Neuron (in vitro differentiated cells): ENCODE measurements at regions not wholly inside any gene's neighbourhood (a gene's known extent, or its start where the extent isn't known, plus 50 kb on each side); places are given as distances from the start of the nearest gene placed in this dataset.
"Not testable (repeated sequence)": the region's sequence is repeated elsewhere in the genome, so short reads cannot be mapped to it uniquely, and the experiment has no call there.

Source experiments
- H2AFZ ChIP-seq: one replicate; pipeline ENCODE4 v1.6.1; 2013; ENCODE audit warnings: low read depth, mild to moderate bottlenecking, inconsistent platforms, low read length, moderate library complexity
- H3K27me3 ChIP-seq: one replicate; pipeline ENCODE4 v1.6.1; 2013; ENCODE audit warnings: low read length; ENCODE audit not compliant: insufficient read depth
- H3K36me3 ChIP-seq: one replicate; pipeline ENCODE4 v1.6.1; 2013; ENCODE audit warnings: low read length; ENCODE audit not compliant: insufficient read depth
- H3K4me1 ChIP-seq: one replicate; pipeline ENCODE4 v1.6.1; 2013; ENCODE audit warnings: low read length; ENCODE audit not compliant: insufficient read depth
- H3K4me3 ChIP-seq: 2 replicates; pipeline ENCODE4 v1.5.1; 2013; ENCODE audit warnings: mild to moderate bottlenecking, low read length, moderate library complexity
- H3K9me3 ChIP-seq: one replicate; pipeline ENCODE4 v1.6.1; 2013; ENCODE audit warnings: low read length

DNA sequence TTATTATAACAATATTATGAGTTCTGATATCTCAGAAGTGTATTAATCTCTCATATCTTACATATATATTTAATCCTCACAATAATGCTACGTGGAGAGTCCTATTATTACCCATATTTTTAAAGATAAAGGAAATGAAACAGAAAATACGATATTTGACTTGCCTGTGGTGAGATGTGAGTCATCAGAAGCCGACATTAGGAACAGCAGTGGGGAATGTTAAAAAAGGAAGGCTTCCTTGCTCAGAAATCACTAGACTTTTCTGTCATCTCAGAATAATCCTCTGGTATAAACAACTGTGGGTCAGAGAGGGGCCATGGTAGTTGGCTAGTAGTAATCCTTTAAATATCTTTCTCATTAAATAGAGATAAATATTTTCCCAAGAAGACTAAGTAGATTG is 402.3 kb upstream of the PCDH15 start:
- Histone ChIP-seq H2AFZ (no peak overlapping the region), H3K4me3 (no peak overlapping the region), H3K27me3 (no peaks in the 10 kb centered on the region), H3K36me3 (no peaks in the 10 kb centered on the region), H3K4me1 (no peaks in the 10 kb centered on the region), H3K9me3 (no peaks in the 10 kb centered on the region)

DNA sequence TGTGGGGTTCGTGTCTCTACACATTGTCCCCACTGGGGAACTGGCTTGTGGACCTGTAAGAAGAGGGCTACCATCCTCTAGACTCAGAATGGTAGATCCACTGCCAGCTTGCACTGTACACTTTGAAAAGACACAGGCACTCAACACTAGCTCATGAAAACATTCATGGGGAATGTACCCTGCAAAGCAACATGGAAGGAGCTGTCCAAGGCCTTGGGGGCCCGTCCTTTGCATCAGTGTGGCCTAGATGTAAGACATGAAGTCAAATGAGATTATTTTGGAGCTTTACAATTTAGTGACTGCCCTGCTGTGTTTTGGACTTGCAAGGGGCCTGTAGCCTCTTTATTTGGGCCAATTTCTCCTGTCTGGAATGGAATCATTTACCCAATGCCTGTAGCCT is 399.0 kb upstream of the PCDH15 start:
- Histone ChIP-seq H2AFZ (no peak overlapping the region), H3K36me3 (no peaks in the 10 kb centered on the region), H3K4me3 (no peak overlapping the region), H3K27me3 (no peaks in the 10 kb centered on the region), H3K9me3 (no peaks in the 10 kb centered on the region), H3K4me1 (no peaks in the 10 kb centered on the region)

DNA sequence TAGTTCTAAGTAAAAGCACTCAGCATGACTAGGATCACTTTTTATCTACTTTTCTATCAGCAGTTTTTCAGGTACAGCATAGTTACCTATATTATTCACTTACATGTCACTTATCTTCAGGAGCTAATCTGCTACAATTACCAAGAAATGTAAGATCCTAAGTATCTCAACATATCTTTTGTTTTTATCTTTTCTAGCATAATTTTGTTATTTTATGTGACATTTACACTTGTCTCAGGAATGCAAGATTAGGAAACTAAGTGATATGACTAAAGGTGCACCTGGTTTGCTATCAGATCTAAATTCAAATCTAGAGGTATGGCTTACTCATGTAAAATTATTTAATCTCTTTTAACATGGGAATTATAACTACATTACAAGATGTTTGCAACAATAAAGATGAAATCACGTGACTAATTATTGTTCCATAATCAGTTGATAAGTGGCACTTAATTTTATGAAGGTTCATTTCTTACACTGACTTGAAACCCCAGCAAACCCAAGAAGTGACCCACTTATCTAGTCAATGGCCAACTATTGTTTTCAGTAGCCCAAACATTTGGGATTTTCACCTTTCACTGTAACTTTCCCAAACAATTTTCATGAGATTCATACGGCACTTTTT is 390.3 kb upstream of the PCDH15 start:
- H3K9me3 ChIP-seq = no peaks in the 10 kb centered on the region
- no peak overlapping the region for H2AFZ ChIP-seq
- H3K4me3 ChIP-seq = no peak overlapping the region
- H3K27me3 ChIP-seq = no peaks in the 10 kb centered on the region
- H3K4me1 ChIP-seq = no peaks in the 10 kb centered on the region
- no peaks in the 10 kb centered on the region for H3K36me3 ChIP-seq

DNA sequence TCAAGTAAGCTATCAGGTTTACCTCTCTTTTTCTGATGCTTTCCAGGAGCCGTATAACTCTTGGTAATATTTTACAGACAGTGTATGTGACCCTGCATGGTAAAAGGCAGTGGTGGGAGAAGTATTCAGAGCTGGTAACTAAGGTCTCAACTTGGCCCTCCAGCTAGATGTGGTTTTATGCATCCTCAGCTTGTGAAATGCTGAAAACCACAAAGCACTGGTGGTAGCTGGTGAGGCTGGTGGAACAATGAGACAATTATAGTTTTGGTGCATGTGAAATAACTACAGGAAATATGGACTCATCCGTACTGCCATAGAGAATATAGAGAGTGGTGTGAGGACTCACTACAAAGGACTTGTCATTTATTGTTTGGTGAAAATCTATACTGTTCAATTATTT is 383.0 kb upstream of the PCDH15 start:
- Histone ChIP-seq H3K4me3 (no peak overlapping the region), H3K36me3 (no peaks in the 10 kb centered on the region), H3K9me3 (peaks cover 2% of the 10 kb centered on the region), H3K27me3 (no peaks in the 10 kb centered on the region), H2AFZ (no peak overlapping the region), H3K4me1 (no peaks in the 10 kb centered on the region)

DNA sequence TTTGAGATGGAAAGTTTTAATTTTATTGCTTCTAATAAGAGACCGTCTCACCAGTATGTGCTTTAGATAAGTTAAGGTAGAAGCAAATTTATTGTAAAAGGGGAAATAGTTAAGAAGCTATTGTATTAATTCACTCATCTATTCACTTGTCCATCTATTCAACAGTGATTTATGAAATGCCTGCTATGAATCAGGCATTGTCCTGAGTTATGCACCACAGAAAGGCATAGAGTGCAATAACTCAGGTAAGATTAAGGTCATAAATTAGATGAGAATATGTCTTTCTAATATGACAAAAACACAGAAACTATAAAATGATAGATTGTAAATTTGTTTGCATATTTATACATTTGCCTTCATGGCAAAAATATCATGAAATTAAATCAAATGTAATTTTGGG is 379.3 kb upstream of the PCDH15 start:
- peaks cover 2% of the 10 kb centered on the region for H3K9me3 ChIP-seq
- H3K4me3 ChIP-seq = no peak overlapping the region
- H3K36me3 ChIP-seq = no peaks in the 10 kb centered on the region
- no peaks in the 10 kb centered on the region for H3K27me3 ChIP-seq
- no peaks in the 10 kb centered on the region for H3K4me1 ChIP-seq
- no peak overlapping the region for H2AFZ ChIP-seq

DNA sequence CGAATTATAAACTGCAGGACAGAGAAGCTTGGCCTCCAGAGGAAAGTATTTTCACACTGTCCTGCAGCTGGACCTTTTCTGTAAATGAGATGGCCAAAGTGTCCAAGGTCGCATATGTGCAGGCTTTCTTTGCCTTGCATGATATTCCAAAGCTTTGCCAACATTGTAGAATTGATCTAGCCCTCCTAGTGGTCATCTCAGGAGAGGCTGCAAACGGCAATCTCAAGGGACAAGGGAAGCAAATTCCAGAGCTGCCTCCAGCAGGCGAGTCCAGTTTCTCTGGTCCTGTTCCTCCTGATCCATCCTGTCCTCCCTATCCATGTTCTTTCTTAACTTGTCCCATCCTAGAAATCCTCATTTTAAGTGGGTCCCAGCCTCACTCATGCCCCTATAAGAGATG is 373.4 kb upstream of the PCDH15 start:
- no peaks in the 10 kb centered on the region for H3K36me3 ChIP-seq
- H3K27me3 ChIP-seq = no peaks in the 10 kb centered on the region
- H3K4me1 ChIP-seq = no peaks in the 10 kb centered on the region
- peaks cover 2% of the 10 kb centered on the region for H3K9me3 ChIP-seq
- no peak overlapping the region for H3K4me3 ChIP-seq
- no peak overlapping the region for H2AFZ ChIP-seq

DNA sequence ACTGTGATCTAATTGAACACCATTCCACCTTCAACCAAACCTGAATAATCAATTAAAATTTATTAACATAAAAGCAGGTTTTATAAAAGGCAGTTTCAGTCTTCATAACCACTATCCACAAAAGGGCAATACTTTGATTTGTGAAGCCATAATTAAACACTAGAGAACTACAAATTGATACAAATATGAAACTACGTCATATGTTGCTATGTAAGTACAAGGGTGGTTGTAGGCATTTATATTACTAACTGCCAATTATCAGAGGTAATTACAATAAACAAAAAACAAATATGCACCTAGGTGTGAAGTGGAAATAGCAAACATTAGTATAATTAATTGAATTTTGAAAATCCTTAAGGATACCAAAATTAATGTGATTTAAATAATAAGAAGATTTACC is 368.5 kb upstream of the PCDH15 start:
- H3K9me3 ChIP-seq = no peaks in the 10 kb centered on the region
- no peaks in the 10 kb centered on the region for H3K27me3 ChIP-seq
- no peak overlapping the region for H3K4me3 ChIP-seq
- no peak overlapping the region for H2AFZ ChIP-seq
- H3K36me3 ChIP-seq = no peaks in the 10 kb centered on the region
- H3K4me1 ChIP-seq = no peaks in the 10 kb centered on the region

DNA sequence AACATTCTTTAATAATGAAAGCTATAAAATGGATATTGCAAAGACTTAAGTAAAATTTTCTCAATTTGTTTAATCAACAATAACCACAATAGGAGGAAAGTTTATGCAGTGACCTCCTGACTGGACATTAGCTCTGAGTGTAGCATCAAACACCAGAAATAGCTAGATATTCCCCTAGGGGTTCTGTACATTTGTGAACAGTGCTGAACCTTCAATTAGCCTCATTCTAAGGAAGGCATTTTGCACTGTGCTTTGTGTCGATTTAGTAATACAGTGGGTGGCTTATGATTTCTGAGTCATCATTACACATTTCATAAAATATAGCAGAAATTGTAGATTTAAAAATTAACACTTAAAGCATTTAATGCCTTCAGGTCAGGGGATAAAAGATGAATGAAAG is 367.3 kb upstream of the PCDH15 start:
- H3K36me3 ChIP-seq = no peaks in the 10 kb centered on the region
- H3K4me3 ChIP-seq = no peak overlapping the region
- H3K4me1 ChIP-seq = no peaks in the 10 kb centered on the region
- no peaks in the 10 kb centered on the region for H3K27me3 ChIP-seq
- no peaks in the 10 kb centered on the region for H3K9me3 ChIP-seq
- H2AFZ ChIP-seq = no peak overlapping the region

DNA sequence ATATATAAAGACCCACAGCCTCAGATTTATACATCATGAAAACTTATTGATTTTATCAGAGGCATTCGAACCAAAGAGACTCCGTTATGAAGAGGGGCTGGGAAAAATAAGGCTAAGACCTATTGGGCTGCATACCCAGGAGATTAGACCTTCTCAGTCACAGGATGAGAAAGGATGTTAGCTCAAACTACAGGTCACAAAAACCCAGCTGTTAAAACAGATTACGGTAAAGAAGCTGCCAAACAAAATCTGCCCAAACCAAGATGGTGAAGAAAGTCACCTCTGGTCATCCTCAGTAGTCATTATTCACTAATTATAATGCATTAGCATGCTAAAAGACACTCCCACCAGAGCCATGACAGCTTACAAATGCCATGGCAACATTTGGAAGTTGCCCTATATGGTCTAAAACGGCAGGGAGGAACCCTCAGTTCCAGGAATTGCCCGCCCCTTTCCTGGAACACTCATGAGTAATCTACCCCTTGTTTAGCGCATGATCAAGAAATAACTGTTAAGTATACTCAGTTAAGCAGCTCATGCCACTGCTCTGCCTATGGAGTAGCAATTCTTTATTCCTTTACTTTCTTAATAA is 362.5 kb upstream of the PCDH15 start:
- H2AFZ ChIP-seq = no peak overlapping the region
- no peaks in the 10 kb centered on the region for H3K9me3 ChIP-seq
- H3K36me3 ChIP-seq = no peaks in the 10 kb centered on the region
- H3K27me3 ChIP-seq = no peaks in the 10 kb centered on the region
- no peaks in the 10 kb centered on the region for H3K4me1 ChIP-seq
- no peak overlapping the region for H3K4me3 ChIP-seq

DNA sequence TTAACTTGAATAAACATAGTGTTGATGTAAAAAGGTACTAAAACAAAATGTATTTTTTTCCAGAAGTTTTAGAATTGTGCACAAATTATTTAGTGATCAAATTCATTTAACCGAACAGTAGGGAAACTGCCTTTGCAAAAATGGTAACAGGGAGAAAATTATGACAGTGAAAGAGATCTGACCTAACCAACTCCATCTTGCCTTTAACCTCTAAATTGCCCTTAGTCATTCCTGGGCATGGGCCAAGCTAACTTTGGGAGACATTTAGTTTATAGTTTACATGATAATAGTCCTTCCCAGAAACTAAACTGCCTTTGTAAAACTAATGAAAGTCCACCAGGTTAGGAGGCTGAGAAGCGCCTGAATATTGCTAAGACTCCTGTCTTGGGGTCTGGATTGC is 361.3 kb upstream of the PCDH15 start:
- not testable (repeated sequence) for H2AFZ ChIP-seq, H3K9me3 ChIP-seq, H3K36me3 ChIP-seq, H3K27me3 ChIP-seq, H3K4me3 ChIP-seq, H3K4me1 ChIP-seq

DNA sequence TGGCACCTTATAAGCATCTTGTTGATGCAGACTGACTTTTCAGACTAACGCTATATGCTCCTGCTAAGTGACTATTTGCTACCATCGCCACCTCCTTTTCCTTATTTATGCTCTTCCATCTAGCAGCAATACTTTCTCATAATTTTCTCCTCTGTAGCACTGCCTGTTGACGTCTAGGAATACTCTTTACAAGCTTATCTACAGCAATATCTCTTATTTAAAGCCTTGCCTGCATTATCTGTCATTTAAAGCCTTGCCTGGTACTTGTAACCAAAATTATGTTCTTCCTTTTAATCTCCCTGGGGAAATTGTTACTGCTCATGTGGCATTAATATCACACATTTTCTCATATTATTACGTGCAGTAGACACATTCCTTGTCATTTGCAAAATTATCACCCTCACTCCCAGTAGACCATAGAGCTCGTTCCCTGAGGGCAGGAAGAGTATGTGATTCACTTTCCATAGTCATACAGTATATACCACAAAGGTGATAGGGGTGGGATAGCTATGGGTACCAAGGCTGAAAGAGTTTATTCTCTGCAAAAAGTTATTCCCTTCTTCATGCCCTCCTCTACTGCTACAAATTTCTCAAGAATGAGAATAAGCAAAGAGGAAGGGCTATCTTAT is 359.7 kb upstream of the PCDH15 start:
- Histone ChIP-seq H3K36me3 (no peaks in the 10 kb centered on the region), H3K9me3 (no peaks in the 10 kb centered on the region), H3K4me1 (no peaks in the 10 kb centered on the region), H3K4me3 (no peak overlapping the region), H2AFZ (no peak overlapping the region), H3K27me3 (no peaks in the 10 kb centered on the region)

DNA sequence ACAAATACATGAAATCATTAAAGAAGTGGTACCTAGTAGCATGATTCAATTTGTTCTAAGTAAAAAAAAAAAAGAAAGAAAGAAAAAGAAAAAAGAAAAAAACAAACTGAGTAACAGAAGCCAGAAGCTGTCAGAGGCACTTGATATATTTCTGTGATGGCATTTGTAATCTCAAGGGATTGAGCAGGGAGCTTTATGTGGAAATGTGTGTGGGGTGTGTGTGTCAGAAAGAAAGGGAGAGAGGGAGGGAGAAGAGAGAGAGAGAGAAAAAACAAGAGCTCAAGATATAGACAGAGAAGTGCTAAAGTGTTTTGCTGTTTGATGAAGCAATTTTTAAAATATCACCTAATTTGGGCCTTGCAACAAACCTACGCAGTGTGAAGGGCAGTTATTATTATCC is 357.6 kb upstream of the PCDH15 start:
- Histone ChIP-seq H2AFZ (no peak overlapping the region), H3K36me3 (no peaks in the 10 kb centered on the region), H3K4me1 (no peaks in the 10 kb centered on the region), H3K9me3 (no peaks in the 10 kb centered on the region), H3K27me3 (no peaks in the 10 kb centered on the region), H3K4me3 (no peak overlapping the region)

DNA sequence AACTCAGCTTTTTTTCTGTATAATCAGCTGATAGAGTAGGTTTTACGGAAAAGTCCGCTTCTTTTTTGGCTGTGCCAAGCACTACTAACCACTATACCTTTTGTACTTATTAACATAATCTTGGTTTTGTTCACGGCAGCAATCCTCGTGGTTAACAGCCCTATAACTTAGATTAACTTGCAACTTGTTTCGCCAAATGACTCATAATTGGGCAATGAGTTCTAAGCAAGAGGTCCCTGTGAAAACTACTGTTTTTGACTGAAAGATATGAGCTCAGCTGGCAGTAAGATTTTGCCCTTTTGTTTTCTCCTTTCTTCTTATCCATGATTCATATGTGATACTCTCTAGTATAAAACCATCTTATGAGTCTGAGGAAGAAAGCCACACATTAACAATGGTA is 345.0 kb upstream of the PCDH15 start:
- no peaks in the 10 kb centered on the region for H3K9me3 ChIP-seq
- no peaks in the 10 kb centered on the region for H3K4me1 ChIP-seq
- no peaks in the 10 kb centered on the region for H3K27me3 ChIP-seq
- H2AFZ ChIP-seq = no peak overlapping the region
- H3K4me3 ChIP-seq = no peak overlapping the region
- no peaks in the 10 kb centered on the region for H3K36me3 ChIP-seq

DNA sequence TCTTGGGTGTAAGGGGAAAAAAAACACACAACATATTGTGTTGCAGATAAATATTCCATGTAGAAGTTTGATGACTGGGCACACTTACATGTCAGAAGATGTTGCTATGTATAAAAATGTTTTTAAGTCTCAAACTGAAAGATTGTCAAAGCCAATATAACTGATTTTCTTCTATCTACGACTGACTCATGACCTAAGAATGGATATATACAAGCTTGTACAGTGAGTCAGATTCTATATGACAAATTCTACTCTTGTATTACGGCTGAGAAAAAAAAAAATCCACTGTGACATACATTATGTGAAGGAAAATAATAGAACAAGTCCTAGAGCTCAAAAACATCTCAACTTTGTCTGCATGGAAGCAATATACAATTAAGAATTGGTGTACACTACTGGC is 343.0 kb upstream of the PCDH15 start:
- Histone ChIP-seq H2AFZ (no peak overlapping the region), H3K4me1 (no peaks in the 10 kb centered on the region), H3K36me3 (no peaks in the 10 kb centered on the region), H3K4me3 (no peak overlapping the region), H3K27me3 (no peaks in the 10 kb centered on the region), H3K9me3 (no peaks in the 10 kb centered on the region)
